ENCODE measurements at regions not wholly inside any gene's neighbourhood (a gene's known extent, or its start where the extent isn't known, plus 50 kb on each side); places are given as distances from the start of the nearest gene placed in this dataset.

GRCh38 chr10:111599943-111600342 is 523.1 kb downstream of the ADRA2A start:
- no peak overlapping the region for H3K27ac ChIP-seq
- H3K4me1 ChIP-seq = no peaks in the 10 kb centered on the region
- DNase-seq = no peak
- TF ChIP-seq, protein P1, sequence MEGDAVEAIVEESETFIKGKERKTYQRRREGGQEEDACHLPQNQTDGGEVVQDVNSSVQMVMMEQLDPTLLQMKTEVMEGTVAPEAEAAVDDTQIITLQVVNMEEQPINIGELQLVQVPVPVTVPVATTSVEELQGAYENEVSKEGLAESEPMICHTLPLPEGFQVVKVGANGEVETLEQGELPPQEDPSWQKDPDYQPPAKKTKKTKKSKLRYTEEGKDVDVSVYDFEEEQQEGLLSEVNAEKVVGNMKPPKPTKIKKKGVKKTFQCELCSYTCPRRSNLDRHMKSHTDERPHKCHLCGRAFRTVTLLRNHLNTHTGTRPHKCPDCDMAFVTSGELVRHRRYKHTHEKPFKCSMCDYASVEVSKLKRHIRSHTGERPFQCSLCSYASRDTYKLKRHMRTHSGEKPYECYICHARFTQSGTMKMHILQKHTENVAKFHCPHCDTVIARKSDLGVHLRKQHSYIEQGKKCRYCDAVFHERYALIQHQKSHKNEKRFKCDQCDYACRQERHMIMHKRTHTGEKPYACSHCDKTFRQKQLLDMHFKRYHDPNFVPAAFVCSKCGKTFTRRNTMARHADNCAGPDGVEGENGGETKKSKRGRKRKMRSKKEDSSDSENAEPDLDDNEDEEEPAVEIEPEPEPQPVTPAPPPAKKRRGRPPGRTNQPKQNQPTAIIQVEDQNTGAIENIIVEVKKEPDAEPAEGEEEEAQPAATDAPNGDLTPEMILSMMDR (IDR thresholded peaks at IDR 0.05) = no peak
- no peak for ATAC-seq
- no peak overlapping the region for H3K4me3 ChIP-seq
- 78 to 83% (median 82%) methylated on average over 2 of the region's 2 CpGs for WGBS, 3 donors
- H3K27me3 ChIP-seq (ENCODE audit: insufficient read depth in 3 of 3, low read length in 2 of 3) = no peaks in the 10 kb centered on the region
- H3K9me3 ChIP-seq = no peaks in the 10 kb centered on the region
- intact Hi-C loops (cut with DNase I) = loop anchor here (5.0 kb wide), 1 partner anchor 523 kb away; the partner anchor contains the start of gene ADRA2A (in 2 of the 2)
- H3K36me3 ChIP-seq (ENCODE audit: insufficient read depth in 1 of 2, low read depth in 1 of 2) = no peaks in the 10 kb centered on the region

- DNase-seq (peak in 1 of 2 donors; percentile 7), ATAC-seq (no peak)
- intact Hi-C loops (cut with DNase I) = no loop called here
- no peak overlapping the region for H3K4me3 ChIP-seq
- H3K27ac ChIP-seq = no peak overlapping the region
- H3K4me1 ChIP-seq = no peaks in the 10 kb centered on the region
- TF ChIP-seq, protein P1 (IDR thresholded peaks at IDR 0.05) = no peak
- no peaks in the 10 kb centered on the region for H3K36me3 ChIP-seq (ENCODE audit: insufficient read depth in 1 of 2, low read depth in 1 of 2)
- peaks cover 0 to under 1% (median 0%) of the 10 kb centered on the region in 3 donors for H3K27me3 ChIP-seq (ENCODE audit: insufficient read depth in 3 of 3, low read length in 2 of 3)
- H3K9me3 ChIP-seq = no peaks in the 10 kb centered on the region
- 42 to 54% (median 52%) methylated on average over 3 of the region's 3 CpGs for WGBS, 3 donors
Observed at GRCh38 chr10:111600772-111601171, 523.9 kb downstream of the ADRA2A start.

- no peaks in the 10 kb centered on the region for H3K4me1 ChIP-seq
- no peaks in the 10 kb centered on the region for H3K9me3 ChIP-seq
- ATAC-seq (no peak), DNase-seq (no peak)
- no peak overlapping the region for H3K4me3 ChIP-seq
- H3K36me3 ChIP-seq (ENCODE audit: insufficient read depth in 1 of 2, low read depth in 1 of 2) = no peaks in the 10 kb centered on the region
- WGBS, 3 donors = 81 to 91% (median 82%) methylated on average over 1 of the region's 1 CpG
- no peak overlapping the region for H3K27ac ChIP-seq
- TF ChIP-seq, protein P1 (IDR thresholded peaks at IDR 0.05) = no peak
- intact Hi-C loops (cut with DNase I) = no loop called here
- H3K27me3 ChIP-seq (ENCODE audit: insufficient read depth in 3 of 3, low read length in 2 of 3) = no peaks in the 10 kb centered on the region
Observed at GRCh38 chr10:111612273-111612672, 535.4 kb downstream of the ADRA2A start.

- TF ChIP-seq, protein P1 (IDR thresholded peaks at IDR 0.05) = no peak
- Histone ChIP-seq H3K4me1 (no peaks in the 10 kb centered on the region), H3K27me3 (ENCODE audit: insufficient read depth in 3 of 3, low read length in 2 of 3) (no peaks in the 10 kb centered on the region), H3K4me3 (no peak overlapping the region), H3K9me3 (no peaks in the 10 kb centered on the region), H3K27ac (no peak overlapping the region), H3K36me3 (ENCODE audit: insufficient read depth in 1 of 2, low read depth in 1 of 2) (no peaks in the 10 kb centered on the region)
- intact Hi-C loops (cut with DNase I) = no loop called here
- 66 to 75% (median 69%) methylated on average over 3 of the region's 3 CpGs for WGBS, 3 donors
- DNase-seq (no peak), ATAC-seq (no peak)
Observed at GRCh38 chr10:111634191-111634590, 549.4 kb downstream of the GPAM start.

- intact Hi-C loops (cut with DNase I) = no loop called here
- no peak for DNase-seq
Observed at GRCh38 chr10:111646021-111646420, 537.5 kb downstream of the GPAM start.

More at GRCh38 chr10:111646021-111646420, 537.5 kb downstream of the GPAM start:
- Histone ChIP-seq H3K36me3 (ENCODE audit: insufficient read depth in 1 of 2, low read depth in 1 of 2) (no peaks in the 10 kb centered on the region), H3K27ac (no peak overlapping the region), H3K27me3 (ENCODE audit: insufficient read depth in 3 of 3, low read length in 2 of 3) (no peaks in the 10 kb centered on the region), H3K9me3 (peaks cover 5% of the 10 kb centered on the region), H3K4me3 (no peak overlapping the region), H3K4me1 (no peaks in the 10 kb centered on the region)
- ATAC-seq = no peak
- TF ChIP-seq, protein P1 (IDR thresholded peaks at IDR 0.05) = no peak
- 33 to 40% (median 38%) methylated on average over 2 of the region's 2 CpGs for WGBS, 3 donors
